ENCODE measurements at regions not wholly inside any gene's neighbourhood (a gene's known extent, or its start where the extent isn't known, plus 50 kb on each side); places are given as distances from the start of the nearest gene placed in this dataset.
A peak's percentile ranks its signal among the peaks of the same experiment; 100 is the strongest.

- Histone ChIP-seq H3K27me3 (ENCODE audit: insufficient read depth) (no peaks in the 10 kb centered on the region), H3K4me3 (no peak overlapping the region), H3K4me2 (no peak overlapping the region), H2AFZ (no peak overlapping the region), H4K20me1 (replicated peaks; ENCODE audit: insufficient read depth) (no peaks in the 10 kb centered on the region), H3F3A (replicated peaks; ENCODE audit: low read depth) (no peaks in the 10 kb centered on the region), H3K36me3 (ENCODE audit: insufficient read depth) (no peaks in the 10 kb centered on the region), H3K79me2 (replicated peaks; ENCODE audit: insufficient read depth) (no peaks in the 10 kb centered on the region), H3K9me2 (ENCODE audit: insufficient read depth) (no peaks in the 10 kb centered on the region), H3K4me1 (ENCODE audit: insufficient read depth) (no peaks in the 10 kb centered on the region), H3K27ac (ENCODE audit: low read depth) (no peak overlapping the region)
- Mint-ChIP-seq H3K36me3 (ENCODE audit: low read depth) (no peaks in the 10 kb centered on the region), H3K27me3 (ENCODE audit: insufficient read depth, low read depth, poor library complexity) (no peaks in the 10 kb centered on the region), H3K27ac (no peak overlapping the region), H3K4me1 (peaks cover 2% of the 10 kb centered on the region; the same call in 2 of the 3 replicates), H3K9me3 (no peaks in the 10 kb centered on the region), H3K4me3 (no peak overlapping the region)
- DNase-seq (ENCODE audit: low spot score): no peak
- no peak for TF ChIP-seq REST (IDR thresholded peaks at IDR 0.05; ENCODE audit: unreplicated experiment)
- TF ChIP-seq EZH2 (IDR thresholded peaks at IDR 0.05; ENCODE audit: low read depth, unreplicated experiment): no peak
- ATAC-seq: no peak
Observed at GRCh38 chr18:25435149-25435782, 83.3 kb upstream of the ZNF521 start.

- DNase-seq (ENCODE audit: low spot score) (no peak), ATAC-seq (no peak)
- Mint-ChIP-seq H3K36me3 (ENCODE audit: low read depth) (no peaks in the 10 kb centered on the region), H3K4me3 (no peak overlapping the region), H3K9me3 (no peaks in the 10 kb centered on the region), H3K27me3 (ENCODE audit: insufficient read depth, low read depth, poor library complexity) (no peaks in the 10 kb centered on the region), H3K27ac (no peak overlapping the region), H3K4me1 (peaks cover 7% of the 10 kb centered on the region; the same call in 2 of the 3 replicates)
- Histone ChIP-seq H3K27ac (ENCODE audit: low read depth) (no peak overlapping the region), H3K79me2 (replicated peaks; ENCODE audit: insufficient read depth) (no peaks in the 10 kb centered on the region), H2AFZ (0 out of 2 replicates have a peak overlapping the region, but pooled peaks have one; percentile 28), H3F3A (replicated peaks; ENCODE audit: low read depth) (no peaks in the 10 kb centered on the region), H3K36me3 (ENCODE audit: insufficient read depth) (no peaks in the 10 kb centered on the region), H3K9me2 (ENCODE audit: insufficient read depth) (no peaks in the 10 kb centered on the region), H3K27me3 (ENCODE audit: insufficient read depth) (no peaks in the 10 kb centered on the region), H3K4me1 (ENCODE audit: insufficient read depth) (no peaks in the 10 kb centered on the region), H4K20me1 (replicated peaks; ENCODE audit: insufficient read depth) (no peaks in the 10 kb centered on the region), H3K4me3 (no peak overlapping the region), H3K4me2 (no peak overlapping the region)
- no peak for TF ChIP-seq STAT1 (IDR thresholded peaks at IDR 0.05; ENCODE audit: unreplicated experiment)
- TF ChIP-seq ETS1 (IDR thresholded peaks at IDR 0.05): no peak
- TF ChIP-seq EZH2phosphoT487 (IDR thresholded peaks at IDR 0.05; ENCODE audit: unreplicated experiment): no peak
- TF ChIP-seq EZH2 (IDR thresholded peaks at IDR 0.05; ENCODE audit: low read depth, unreplicated experiment): no peak
- TF ChIP-seq POLR2AphosphoS5 (IDR thresholded peaks at IDR 0.05; ENCODE audit: low read depth): no peak
- TF ChIP-seq CREB1 (CRISPR knock-in tag; IDR thresholded peaks at IDR 0.05; ENCODE audit: low read depth): no peak
- no peak for TF ChIP-seq NANOG (IDR thresholded peaks at IDR 0.05; ENCODE audit: borderline replicate concordance)
- TF ChIP-seq ZNF462 (CRISPR knock-in tag; IDR thresholded peaks at IDR 0.05): no peak
- no peak for TF ChIP-seq JUNB (IDR thresholded peaks at IDR 0.05; ENCODE audit: unreplicated experiment)
- TF ChIP-seq ZNF114 (CRISPR knock-in tag; IDR thresholded peaks at IDR 0.05): no peak
Observed at GRCh38 chr18:25434745-25435144, 82.8 kb upstream of the ZNF521 start.

Data from GM23338 (cell line).